ENCODE measurements at regions not wholly inside any gene's neighbourhood (a gene's known extent, or its start where the extent isn't known, plus 50 kb on each side); places are given as distances from the start of the nearest gene placed in this dataset.
A peak's percentile ranks its signal among the peaks of the same experiment; 100 is the strongest.
"Not testable (repeated sequence)": the region's sequence is repeated elsewhere in the genome, so short reads cannot be mapped to it uniquely, and the experiment has no call there.

GRCh38 chr12:89058402-89058801 is 293.9 kb downstream of the DUSP6 start:
- Histone ChIP-seq H3K9ac (ENCODE audit: low read length) (no peak overlapping the region), H3K9me3 (ENCODE audit: low read length) (no peaks in the 10 kb centered on the region), H3K9me2 (ENCODE audit: insufficient read depth, low read length) (no peaks in the 10 kb centered on the region), H3K79me2 (replicated peaks; ENCODE audit: insufficient read depth, low read length) (no peaks in the 10 kb centered on the region), H4K20me1 (ENCODE audit: insufficient read depth) (no peaks in the 10 kb centered on the region), H3F3A (ENCODE audit: insufficient read depth, low read length, poor library complexity, severe bottlenecking) (no peaks in the 10 kb centered on the region), H3K36me3 (ENCODE audit: insufficient read depth, low read length) (no peaks in the 10 kb centered on the region), H3K27ac (ENCODE audit: low read length) (no peak overlapping the region), H3K4me3 (ENCODE audit: low read length) (no peak overlapping the region), H2AFZ (ENCODE audit: low read depth, low read length) (no peak overlapping the region), H3K27me3 (ENCODE audit: insufficient read depth, low read depth, low read length) (no peaks in the 10 kb centered on the region), H3K4me2 (ENCODE audit: low read length) (no peak overlapping the region)
- TF ChIP-seq CTCF (IDR thresholded peaks at IDR 0.05; ENCODE audit: poor library complexity, severe bottlenecking) (no peak), SMC3 (conservative IDR thresholded peaks at IDR 0.05; ENCODE audit: poor library complexity) (no peak), MXI1 (conservative IDR thresholded peaks at IDR 0.05; ENCODE audit: poor library complexity, severe bottlenecking) (no peak), EP300 (conservative IDR thresholded peaks at IDR 0.05; ENCODE audit: poor library complexity, severe bottlenecking) (no peak), POLR2AphosphoS5 (IDR thresholded peaks at IDR 0.05) (no peak), TAF1 (IDR thresholded peaks at IDR 0.05; ENCODE audit: low read depth) (no peak), EZH2 (IDR thresholded peaks at IDR 0.05; ENCODE audit: borderline replicate concordance, insufficient read depth, low read length, poor library complexity, severe bottlenecking) (no peak), RAD21 (conservative IDR thresholded peaks at IDR 0.05) (no peak), REST (IDR thresholded peaks at IDR 0.05; ENCODE audit: borderline replicate concordance) (no peak)

- not testable (repeated sequence) for H3K79me2 ChIP-seq (replicated peaks; ENCODE audit: insufficient read depth, low read length)
These were observed 298.5 kb downstream of the DUSP6 start for GRCh38 chr12:89053817-89054216.

GRCh38 chr12:89051065-89051677 is 301.1 kb downstream of the DUSP6 start:
- no peaks in the 10 kb centered on the region for H3K9me2 ChIP-seq (ENCODE audit: insufficient read depth, low read length)
- H3K4me3 ChIP-seq (ENCODE audit: low read length) = no peak overlapping the region
- H3K79me2 ChIP-seq (replicated peaks; ENCODE audit: insufficient read depth, low read length) = no peaks in the 10 kb centered on the region
- no peak overlapping the region for H3K4me2 ChIP-seq (ENCODE audit: low read length)
- no peaks in the 10 kb centered on the region for H3K36me3 ChIP-seq (ENCODE audit: insufficient read depth, low read length)
- no peaks in the 10 kb centered on the region for H4K20me1 ChIP-seq (ENCODE audit: insufficient read depth)
- TF ChIP-seq RAD21 (conservative IDR thresholded peaks at IDR 0.05) = peak; percentile 95
- no peak for TF ChIP-seq TAF1 (IDR thresholded peaks at IDR 0.05; ENCODE audit: low read depth)
- no peak for TF ChIP-seq REST (IDR thresholded peaks at IDR 0.05; ENCODE audit: borderline replicate concordance)
- no peak for TF ChIP-seq POLR2AphosphoS5 (IDR thresholded peaks at IDR 0.05)
- peak; percentile 97 for TF ChIP-seq SMC3 (conservative IDR thresholded peaks at IDR 0.05; ENCODE audit: poor library complexity)
- no peak for TF ChIP-seq EZH2 (IDR thresholded peaks at IDR 0.05; ENCODE audit: borderline replicate concordance, insufficient read depth, low read length, poor library complexity, severe bottlenecking)
- TF ChIP-seq CTCF (IDR thresholded peaks at IDR 0.05; ENCODE audit: poor library complexity, severe bottlenecking) = peak; percentile 93
- no peak for TF ChIP-seq MXI1 (conservative IDR thresholded peaks at IDR 0.05; ENCODE audit: poor library complexity, severe bottlenecking)
- TF ChIP-seq EP300 (conservative IDR thresholded peaks at IDR 0.05; ENCODE audit: poor library complexity, severe bottlenecking) = no peak
- H3K9me3 ChIP-seq (ENCODE audit: low read length) = no peaks in the 10 kb centered on the region
- H2AFZ ChIP-seq (ENCODE audit: low read depth, low read length) = no peak overlapping the region
- H3K27me3 ChIP-seq (ENCODE audit: insufficient read depth, low read depth, low read length) = no peaks in the 10 kb centered on the region
- no peak overlapping the region for H3K9ac ChIP-seq (ENCODE audit: low read length)
- H3K27ac ChIP-seq (ENCODE audit: low read length) = no peak overlapping the region
- H3F3A ChIP-seq (ENCODE audit: insufficient read depth, low read length, poor library complexity, severe bottlenecking) = no peaks in the 10 kb centered on the region

More at GRCh38 chr12:89053817-89054216, 298.5 kb downstream of the DUSP6 start:
- H3K4me2 ChIP-seq (ENCODE audit: low read length); H4K20me1 ChIP-seq (ENCODE audit: insufficient read depth); H3K27me3 ChIP-seq (ENCODE audit: insufficient read depth, low read depth, low read length); H3K4me3 ChIP-seq (ENCODE audit: low read length); H3K36me3 ChIP-seq (ENCODE audit: insufficient read depth, low read length); H2AFZ ChIP-seq (ENCODE audit: low read depth, low read length); H3K9me2 ChIP-seq (ENCODE audit: insufficient read depth, low read length); H3K9ac ChIP-seq (ENCODE audit: low read length); H3F3A ChIP-seq (ENCODE audit: insufficient read depth, low read length, poor library complexity, severe bottlenecking); H3K9me3 ChIP-seq (ENCODE audit: low read length); H3K27ac ChIP-seq (ENCODE audit: low read length): not testable (repeated sequence)
